ENCODE measurements at regions not wholly inside any gene's neighbourhood (a gene's known extent, or its start where the extent isn't known, plus 50 kb on each side); places are given as distances from the start of the nearest gene placed in this dataset.
"Not testable (repeated sequence)": the region's sequence is repeated elsewhere in the genome, so short reads cannot be mapped to it uniquely, and the experiment has no call there.

DNA sequence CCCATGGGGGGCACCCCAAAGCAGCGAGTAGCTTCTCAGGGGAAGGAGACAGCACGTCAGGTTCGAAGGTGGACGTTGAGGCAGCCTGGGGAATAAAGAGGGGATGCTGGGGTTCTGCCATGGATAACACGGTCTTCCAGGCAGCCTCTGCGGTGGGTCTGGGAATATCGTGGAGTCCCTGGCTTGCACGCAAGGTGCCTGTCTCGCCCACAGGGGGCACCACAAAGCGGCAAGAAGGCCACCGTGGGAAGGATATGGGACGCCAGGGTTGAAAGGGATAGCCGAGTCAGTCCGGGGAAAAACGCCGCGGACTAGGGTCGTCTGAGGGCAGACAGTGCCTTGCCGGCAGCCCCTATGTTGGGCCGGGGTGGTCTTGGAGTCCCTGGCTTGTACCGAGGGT is 316.9 kb downstream of the CDY2B start:
- TF ChIP-seq POLR2A (IDR thresholded peaks at IDR 0.05; ENCODE audit: low read depth, low read length); FOS (IDR thresholded peaks at IDR 0.05; ENCODE audit: borderline replicate concordance, insufficient read depth, low read length); MYC (IDR thresholded peaks at IDR 0.05; ENCODE audit: low read depth, low read length): not testable (repeated sequence)
- TF ChIP-seq, protein P1, sequence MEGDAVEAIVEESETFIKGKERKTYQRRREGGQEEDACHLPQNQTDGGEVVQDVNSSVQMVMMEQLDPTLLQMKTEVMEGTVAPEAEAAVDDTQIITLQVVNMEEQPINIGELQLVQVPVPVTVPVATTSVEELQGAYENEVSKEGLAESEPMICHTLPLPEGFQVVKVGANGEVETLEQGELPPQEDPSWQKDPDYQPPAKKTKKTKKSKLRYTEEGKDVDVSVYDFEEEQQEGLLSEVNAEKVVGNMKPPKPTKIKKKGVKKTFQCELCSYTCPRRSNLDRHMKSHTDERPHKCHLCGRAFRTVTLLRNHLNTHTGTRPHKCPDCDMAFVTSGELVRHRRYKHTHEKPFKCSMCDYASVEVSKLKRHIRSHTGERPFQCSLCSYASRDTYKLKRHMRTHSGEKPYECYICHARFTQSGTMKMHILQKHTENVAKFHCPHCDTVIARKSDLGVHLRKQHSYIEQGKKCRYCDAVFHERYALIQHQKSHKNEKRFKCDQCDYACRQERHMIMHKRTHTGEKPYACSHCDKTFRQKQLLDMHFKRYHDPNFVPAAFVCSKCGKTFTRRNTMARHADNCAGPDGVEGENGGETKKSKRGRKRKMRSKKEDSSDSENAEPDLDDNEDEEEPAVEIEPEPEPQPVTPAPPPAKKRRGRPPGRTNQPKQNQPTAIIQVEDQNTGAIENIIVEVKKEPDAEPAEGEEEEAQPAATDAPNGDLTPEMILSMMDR (IDR thresholded peaks at IDR 0.05; ENCODE audit: extremely low read depth in 1 of 2, insufficient read depth in 1 of 2, low read depth in 1 of 2, low read length in 2 of 2), result not testable (repeated sequence)
- TF ChIP-seq, protein P2, sequence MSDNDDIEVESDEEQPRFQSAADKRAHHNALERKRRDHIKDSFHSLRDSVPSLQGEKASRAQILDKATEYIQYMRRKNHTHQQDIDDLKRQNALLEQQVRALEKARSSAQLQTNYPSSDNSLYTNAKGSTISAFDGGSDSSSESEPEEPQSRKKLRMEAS (IDR thresholded peaks at IDR 0.05; ENCODE audit: insufficient read depth, insufficient read length), result not testable (repeated sequence)
